ENCODE measurements at regions not wholly inside any gene's neighbourhood (a gene's known extent, or its start where the extent isn't known, plus 50 kb on each side); places are given as distances from the start of the nearest gene placed in this dataset.

DNA sequence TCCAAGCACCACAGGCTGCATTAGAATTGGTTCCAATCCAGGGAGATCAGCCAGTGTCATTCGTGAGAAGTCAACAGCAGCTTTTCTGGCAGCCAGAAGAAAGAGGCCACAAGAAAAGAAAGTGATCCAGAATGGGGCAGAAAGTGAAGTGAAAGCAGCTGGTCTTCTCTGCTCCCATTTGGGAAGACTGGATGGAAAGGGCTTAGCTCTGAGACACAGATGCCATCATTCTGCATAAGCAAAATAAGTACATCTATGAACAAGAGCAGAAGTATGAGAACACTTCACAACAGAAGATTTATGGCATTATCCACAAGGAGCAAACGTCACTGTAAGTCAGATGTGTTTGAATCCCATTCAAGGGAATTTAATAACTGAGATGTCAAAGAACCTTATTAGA, 326.5 kb upstream of the ESRRG start:
- TF ChIP-seq, protein P1, sequence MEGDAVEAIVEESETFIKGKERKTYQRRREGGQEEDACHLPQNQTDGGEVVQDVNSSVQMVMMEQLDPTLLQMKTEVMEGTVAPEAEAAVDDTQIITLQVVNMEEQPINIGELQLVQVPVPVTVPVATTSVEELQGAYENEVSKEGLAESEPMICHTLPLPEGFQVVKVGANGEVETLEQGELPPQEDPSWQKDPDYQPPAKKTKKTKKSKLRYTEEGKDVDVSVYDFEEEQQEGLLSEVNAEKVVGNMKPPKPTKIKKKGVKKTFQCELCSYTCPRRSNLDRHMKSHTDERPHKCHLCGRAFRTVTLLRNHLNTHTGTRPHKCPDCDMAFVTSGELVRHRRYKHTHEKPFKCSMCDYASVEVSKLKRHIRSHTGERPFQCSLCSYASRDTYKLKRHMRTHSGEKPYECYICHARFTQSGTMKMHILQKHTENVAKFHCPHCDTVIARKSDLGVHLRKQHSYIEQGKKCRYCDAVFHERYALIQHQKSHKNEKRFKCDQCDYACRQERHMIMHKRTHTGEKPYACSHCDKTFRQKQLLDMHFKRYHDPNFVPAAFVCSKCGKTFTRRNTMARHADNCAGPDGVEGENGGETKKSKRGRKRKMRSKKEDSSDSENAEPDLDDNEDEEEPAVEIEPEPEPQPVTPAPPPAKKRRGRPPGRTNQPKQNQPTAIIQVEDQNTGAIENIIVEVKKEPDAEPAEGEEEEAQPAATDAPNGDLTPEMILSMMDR (IDR thresholded peaks at IDR 0.05), result no peak
- TF ChIP-seq POLR2A (IDR thresholded peaks at IDR 0.05), result no peak
